ENCODE measurements at regions not wholly inside any gene's neighbourhood (a gene's known extent, or its start where the extent isn't known, plus 50 kb on each side); places are given as distances from the start of the nearest gene placed in this dataset.

- CTCF ChIA-PET = interaction anchor here (1.0 kb wide), 1 partner anchor 11 kb away, joined by 3 read pairs; no protein-coding TSS in a partner anchor
- DNase-seq (ENCODE audit: low spot score) = no peak
- H3K27ac ChIP-seq = no peak overlapping the region
- POLR2A ChIA-PET (ENCODE audit: low non-redundant PET) = no interaction called here
- TF ChIP-seq CTCF (conservative IDR thresholded peaks at IDR 0.05; ENCODE audit: low read depth) = no peak
Observed at GRCh38 chr12:125357561-125357960, 292.3 kb downstream of the AACS start.

DNA sequence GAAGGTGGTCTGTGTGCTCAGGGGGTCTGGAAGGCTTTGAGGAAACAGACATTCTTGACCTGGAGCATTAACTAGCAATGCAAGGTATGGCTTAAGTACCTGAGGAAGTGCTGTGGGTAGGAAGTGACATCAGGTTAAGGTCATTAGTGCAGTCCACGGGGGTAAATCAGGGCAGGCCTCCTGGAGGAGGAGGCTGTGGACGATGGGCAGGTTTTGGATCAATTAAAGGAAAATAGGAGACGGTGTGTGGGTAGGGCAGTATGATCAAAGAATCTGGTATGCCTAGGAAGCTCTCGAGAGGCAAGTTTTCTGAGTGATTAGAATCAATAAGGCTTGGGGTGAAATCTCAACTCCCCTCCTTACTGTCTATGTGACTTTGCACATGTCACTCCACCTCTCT is 295.3 kb downstream of the AACS start:
- H3K27ac ChIP-seq = no peak overlapping the region
- no peak for DNase-seq (ENCODE audit: low spot score)
- ChIA-PET CTCF (no interaction called here), POLR2A (ENCODE audit: low non-redundant PET) (no interaction called here)
- TF ChIP-seq CTCF (conservative IDR thresholded peaks at IDR 0.05; ENCODE audit: low read depth) = no peak

GRCh38 chr12:125371033-125371432 is 305.8 kb downstream of the AACS start:
- H3K27ac ChIP-seq = no peak overlapping the region
- DNase-seq (ENCODE audit: low spot score) = no peak
- no peak for TF ChIP-seq CTCF (conservative IDR thresholded peaks at IDR 0.05; ENCODE audit: low read depth)
- POLR2A ChIA-PET (ENCODE audit: low non-redundant PET) = no interaction called here
- CTCF ChIA-PET = no interaction called here

- ChIA-PET CTCF (interaction anchor here (0.6 kb wide), 2 partner anchors 86 to 743 kb away, joined by 3 to 4 read pairs; no protein-coding TSS in a partner anchor), POLR2A (ENCODE audit: low non-redundant PET) (no interaction called here)
- no peak for TF ChIP-seq CTCF (conservative IDR thresholded peaks at IDR 0.05; ENCODE audit: low read depth)
- H3K27ac ChIP-seq = no peak overlapping the region
- DNase-seq (ENCODE audit: low spot score) = no peak
Observed at GRCh38 chr12:125372085-125372484, 306.9 kb downstream of the AACS start.

DNA sequence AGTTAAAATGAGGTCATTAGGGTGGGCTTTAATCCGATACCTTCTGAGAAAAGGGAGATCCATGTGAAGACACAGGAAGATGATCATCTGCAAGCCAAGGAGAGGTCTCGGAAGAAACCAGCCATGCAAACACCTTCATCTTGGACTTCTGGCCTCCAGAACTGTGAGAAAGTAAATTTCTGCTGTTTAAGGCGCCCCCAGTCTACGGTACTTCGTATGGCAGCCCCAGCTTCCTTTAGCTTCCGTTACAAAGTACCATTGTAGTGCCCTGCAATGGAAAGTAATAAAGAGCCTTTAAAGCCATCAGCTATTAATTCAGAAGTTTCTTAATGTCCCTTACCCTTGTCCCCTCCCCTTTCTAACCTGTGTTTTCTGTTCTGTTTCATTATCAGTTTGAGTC is 308.1 kb downstream of the AACS start:
- no peak for TF ChIP-seq CTCF (conservative IDR thresholded peaks at IDR 0.05; ENCODE audit: low read depth)
- no peak for DNase-seq (ENCODE audit: low spot score)
- H3K27ac ChIP-seq = no peak overlapping the region
- POLR2A ChIA-PET (ENCODE audit: low non-redundant PET) = no interaction called here
- CTCF ChIA-PET = no interaction called here

- no peak for TF ChIP-seq CTCF (conservative IDR thresholded peaks at IDR 0.05; ENCODE audit: low read depth)
- POLR2A ChIA-PET (ENCODE audit: low non-redundant PET) = no interaction called here
- CTCF ChIA-PET = no interaction called here
Observed at GRCh38 chr12:125376422-125376821, 311.2 kb downstream of the AACS start.

GRCh38 chr12:125377093-125377492 is 311.9 kb downstream of the AACS start:
- no peak for DNase-seq (ENCODE audit: low spot score)
- POLR2A ChIA-PET (ENCODE audit: low non-redundant PET) = no interaction called here
- CTCF ChIA-PET = no interaction called here

More at GRCh38 chr12:125376422-125376821, 311.2 kb downstream of the AACS start:
- no peak overlapping the region for H3K27ac ChIP-seq
- DNase-seq (ENCODE audit: low spot score) = no peak

More at GRCh38 chr12:125377093-125377492, 311.9 kb downstream of the AACS start:
- no peak for TF ChIP-seq CTCF (conservative IDR thresholded peaks at IDR 0.05; ENCODE audit: low read depth)
- H3K27ac ChIP-seq = no peak overlapping the region

All from RWPE1 (cell line).